Loucy (cell line): ENCODE measurements at regions not wholly inside any gene's neighbourhood (a gene's known extent, or its start where the extent isn't known, plus 50 kb on each side); places are given as distances from the start of the nearest gene placed in this dataset.

Source experiments
- H2AFZ ChIP-seq: fragments of 200-600 bp; sonication (generic); 2 replicates; pipeline ENCODE4 v1.6.0; 2016; ENCODE audit warnings: antibody characterized with exemption, mild to moderate bottlenecking, low read length, moderate library complexity
- H3F3A ChIP-seq: fragments of 200-600 bp; 2 replicates; pipeline ENCODE4 v1.6.0; 2016; ENCODE audit warnings: antibody characterized with exemption, low read depth, mild to moderate bottlenecking
- H3K27me3 ChIP-seq: fragments of 200-600 bp; sonication (generic); 2 replicates; pipeline ENCODE4 v1.6.1; 2014; ENCODE audit warnings: low read length, mild to moderate bottlenecking; ENCODE audit not compliant: insufficient read depth, poor library complexity, severe bottlenecking
- H3K36me3 ChIP-seq: fragments of 200-600 bp; sonication (generic); 2 replicates; pipeline ENCODE4 v1.6.1; 2016; ENCODE audit warnings: low read length; ENCODE audit not compliant: insufficient read depth
- H3K4me1 ChIP-seq: fragments of 200-600 bp; sonication (generic); 2 replicates; pipeline ENCODE4 v1.5.1; 2014; ENCODE audit warnings: low read length, mild to moderate bottlenecking; ENCODE audit not compliant: insufficient read depth, poor library complexity, severe bottlenecking
- H3K4me2 ChIP-seq: fragments of 200-600 bp; sonication (generic); 2 replicates; pipeline ENCODE4 v1.6.0; 2014; ENCODE audit warnings: antibody characterized with exemption, low read length, low read depth, mild to moderate bottlenecking; ENCODE audit not compliant: poor library complexity, severe bottlenecking
- H3K4me3 ChIP-seq: fragments of 200-600 bp; sonication (generic); 2 replicates; pipeline ENCODE4 v1.5.1; 2014; ENCODE audit warnings: low read length, mild to moderate bottlenecking, mixed read lengths; ENCODE audit not compliant: poor library complexity, severe bottlenecking
- H3K79me2 ChIP-seq: fragments of 200-600 bp; sonication (generic); 2 replicates; pipeline ENCODE4 v1.6.1; 2014; ENCODE audit warnings: low read length; ENCODE audit not compliant: insufficient read depth
- H3K9ac ChIP-seq: fragments of 200-600 bp; sonication (generic); 2 replicates; pipeline ENCODE4 v1.6.0; 2014; ENCODE audit warnings: mild to moderate bottlenecking, low read depth, low read length, moderate library complexity; ENCODE audit not compliant: poor library complexity, severe bottlenecking
- H3K9me2 ChIP-seq: fragments of 200-600 bp; sonication (generic); replicated peaks from 2 replicates; pipeline ENCODE4 v1.6.1; 2016; ENCODE audit warnings: low read depth, low read length, mixed read lengths
- H3K9me3 ChIP-seq: fragments of 200-600 bp; sonication (generic); 2 replicates; pipeline ENCODE4 v1.6.1; 2014; ENCODE audit warnings: mild to moderate bottlenecking, antibody characterized with exemption, low read length, low read depth; ENCODE audit not compliant: insufficient read depth
- H4K20me1 ChIP-seq: fragments of 200-600 bp; sonication (generic); 2 replicates; pipeline ENCODE4 v1.6.0; 2014; ENCODE audit warnings: antibody characterized with exemption, low read length, mild to moderate bottlenecking; ENCODE audit not compliant: insufficient read depth, poor library complexity, severe bottlenecking
- CTCF ChIP-seq: fragments of 200-600 bp; sonication (generic); conservative IDR thresholded peaks from 2 replicates; pipeline ENCODE4 v1.5.1; 2014; ENCODE audit warnings: mild to moderate bottlenecking, antibody characterized with exemption, low read length
- EZH2phosphoT487 ChIP-seq: fragments of 200-600 bp; IDR thresholded peaks from 2 replicates; pipeline ENCODE4 v1.6.1; 2018; ENCODE audit warnings: antibody characterized with exemption, mild to moderate bottlenecking, moderate library complexity, borderline replicate concordance

DNA sequence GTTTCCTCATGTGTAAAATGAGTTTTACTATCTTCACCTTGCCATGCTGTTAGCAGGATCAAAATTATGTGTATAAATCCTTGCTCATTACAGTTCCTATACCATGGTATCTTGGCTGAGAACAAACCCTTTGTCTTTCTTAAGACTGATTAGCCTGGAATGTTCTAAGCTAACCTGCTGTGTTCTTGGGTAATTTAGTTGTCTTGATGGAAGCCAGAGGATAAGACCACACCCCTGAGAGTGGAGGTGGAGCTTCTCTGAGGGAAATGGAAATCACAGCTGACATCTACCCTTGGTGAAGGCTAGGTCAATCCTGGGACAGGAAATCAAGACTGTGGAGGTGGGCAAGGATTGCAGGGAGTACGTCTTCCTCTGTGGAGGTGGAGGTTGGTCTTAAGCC lies 206.1 kb upstream of the ARHGAP20 start:
- H3K9me3 ChIP-seq = no peaks in the 10 kb centered on the region
- H3K4me1 ChIP-seq = no peaks in the 10 kb centered on the region
- H4K20me1 ChIP-seq = no peaks in the 10 kb centered on the region
- H3K9ac ChIP-seq = no peak overlapping the region
- TF ChIP-seq EZH2phosphoT487 (no peak), CTCF (no peak)
- H3K4me3 ChIP-seq = no peak overlapping the region
- H2AFZ ChIP-seq = no peak overlapping the region
- H3K36me3 ChIP-seq = no peaks in the 10 kb centered on the region
- H3K9me2 ChIP-seq = no peaks in the 10 kb centered on the region
- H3F3A ChIP-seq = no peaks in the 10 kb centered on the region
- H3K27me3 ChIP-seq = no peaks in the 10 kb centered on the region
- H3K79me2 ChIP-seq = no peaks in the 10 kb centered on the region
- H3K4me2 ChIP-seq = no peak overlapping the region

DNA sequence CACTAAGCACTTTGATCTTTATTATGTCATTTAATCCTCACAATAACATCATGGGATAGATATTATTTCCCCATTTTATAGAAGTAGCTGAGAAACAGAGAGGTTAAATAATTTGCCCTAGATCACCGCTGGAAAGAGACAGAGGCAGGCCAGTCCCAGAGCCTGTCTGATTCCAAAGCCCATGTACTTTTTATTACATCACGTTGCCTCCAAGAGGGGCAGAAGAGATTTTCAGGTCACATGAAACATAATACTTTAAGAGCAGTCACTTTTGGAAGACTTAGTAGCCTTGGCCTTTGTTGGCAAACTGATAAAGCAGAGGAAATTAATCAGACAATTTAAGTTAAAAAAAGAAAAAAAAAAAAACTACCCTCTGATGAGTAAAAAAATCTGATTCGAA lies 200.2 kb upstream of the ARHGAP20 start:
- Histone ChIP-seq H3K9ac (no peak overlapping the region), H3K36me3 (no peaks in the 10 kb centered on the region), H3K27me3 (peaks cover 38% of the 10 kb centered on the region), H4K20me1 (no peaks in the 10 kb centered on the region), H3F3A (no peaks in the 10 kb centered on the region), H3K4me3 (no peak overlapping the region), H3K9me2 (no peaks in the 10 kb centered on the region), H3K4me1 (peaks cover 12% of the 10 kb centered on the region), H2AFZ (no peak overlapping the region), H3K79me2 (no peaks in the 10 kb centered on the region), H3K4me2 (no peak overlapping the region), H3K9me3 (no peaks in the 10 kb centered on the region)
- TF ChIP-seq EZH2phosphoT487 = no peak
- no peak for TF ChIP-seq CTCF

- H3K27me3 ChIP-seq = peaks cover 51% of the 10 kb centered on the region
- no peaks in the 10 kb centered on the region for H3K9me3 ChIP-seq
- no peaks in the 10 kb centered on the region for H3K36me3 ChIP-seq
- no peaks in the 10 kb centered on the region for H3K9me2 ChIP-seq
- H3K79me2 ChIP-seq = no peaks in the 10 kb centered on the region
- H3K4me2 ChIP-seq = no peak overlapping the region
- H4K20me1 ChIP-seq = no peaks in the 10 kb centered on the region
- H3K9ac ChIP-seq = no peak overlapping the region
- H2AFZ ChIP-seq = no peak overlapping the region
- no peak overlapping the region for H3K4me3 ChIP-seq
- no peak for TF ChIP-seq EZH2phosphoT487
- no peak for TF ChIP-seq CTCF
- H3K4me1 ChIP-seq = peaks cover 17% of the 10 kb centered on the region
- no peaks in the 10 kb centered on the region for H3F3A ChIP-seq
Observed at GRCh38 chr11:110910384-110910783, 198.1 kb upstream of the ARHGAP20 start.
